Activated naive CD4-positive, alpha-beta T cell treated with anti-CD3 and anti-CD28 coated beads for 36 hours (primary cell): ENCODE measurements at regions not wholly inside any gene's neighbourhood (a gene's known extent, or its start where the extent isn't known, plus 50 kb on each side); places are given as distances from the start of the nearest gene placed in this dataset.

Source experiments
- CTCF ChIA-PET: fragments of 350-600 bp; sonication (Branson Sonifier 250); formaldehyde crosslinking; loops from one replicate; lab custom pipeline; 2021; ENCODE audit warnings: antibody characterized with exemption; lab: Charles Lee
- DNase-seq: peaks from one replicate; pipeline ENCODE4 v3.0.0-alpha.2; 2020
- H3K27ac Mint-ChIP-seq: one replicate; pipeline ENCODE4 v1.8.0; 2021; ENCODE audit warnings: mild to moderate bottlenecking, mixed read lengths
- H3K27me3 Mint-ChIP-seq: one replicate; pipeline ENCODE4 v1.8.0; 2021; ENCODE audit warnings: low read depth, mixed read lengths
- H3K36me3 Mint-ChIP-seq: one replicate; pipeline ENCODE4 v1.8.0; 2021; ENCODE audit warnings: low read depth, mixed read lengths
- H3K4me1 Mint-ChIP-seq: one replicate; pipeline ENCODE4 v1.8.0; 2021; ENCODE audit warnings: low read depth, mixed read lengths
- H3K4me3 Mint-ChIP-seq: one replicate; pipeline ENCODE4 v1.8.0; 2021; ENCODE audit warnings: mild to moderate bottlenecking, moderate library complexity, mixed read lengths
- H3K9me3 Mint-ChIP-seq: one replicate; pipeline ENCODE4 v1.8.0; 2021; ENCODE audit warnings: mixed read lengths
- intact Hi-C: fragments of 100-400 bp; cut with micrococcal nuclease; formaldehyde crosslinking; loops from one replicate; pipeline ENCODE4 v1.15.1; 2023

DNA sequence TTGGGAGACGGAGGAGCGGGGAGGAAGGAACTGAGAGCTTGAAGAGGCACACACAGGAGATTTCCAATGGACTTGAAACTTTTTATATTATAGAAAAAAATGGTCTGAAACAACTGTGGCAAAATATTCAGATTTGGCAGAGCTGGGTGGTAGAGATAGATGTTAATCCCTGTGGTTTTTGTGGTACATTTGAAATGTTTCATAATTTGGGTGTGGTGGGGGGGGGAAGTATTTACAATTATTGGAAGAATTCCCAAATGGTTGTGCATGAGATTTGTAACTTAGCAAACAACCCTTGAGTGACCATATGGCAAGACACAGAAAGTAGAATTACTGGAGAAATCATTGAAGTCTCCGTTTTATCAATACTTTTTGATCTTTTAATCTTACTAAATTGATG is 588.8 kb upstream of the PSMD7 start:
- Mint-ChIP-seq H3K4me3 (no peak overlapping the region), H3K9me3 (no peaks in the 10 kb centered on the region), H3K36me3 (no peaks in the 10 kb centered on the region), H3K27ac (no peak overlapping the region), H3K27me3 (peaks cover 3% of the 10 kb centered on the region), H3K4me1 (no peaks in the 10 kb centered on the region)
- DNase-seq, result no peak
- intact Hi-C loops, result no loop called here
- CTCF ChIA-PET, result interaction anchor here (0.8 kb wide), 1 partner anchor 199 kb away, joined by 3 read pairs; no protein-coding TSS in a partner anchor

DNA sequence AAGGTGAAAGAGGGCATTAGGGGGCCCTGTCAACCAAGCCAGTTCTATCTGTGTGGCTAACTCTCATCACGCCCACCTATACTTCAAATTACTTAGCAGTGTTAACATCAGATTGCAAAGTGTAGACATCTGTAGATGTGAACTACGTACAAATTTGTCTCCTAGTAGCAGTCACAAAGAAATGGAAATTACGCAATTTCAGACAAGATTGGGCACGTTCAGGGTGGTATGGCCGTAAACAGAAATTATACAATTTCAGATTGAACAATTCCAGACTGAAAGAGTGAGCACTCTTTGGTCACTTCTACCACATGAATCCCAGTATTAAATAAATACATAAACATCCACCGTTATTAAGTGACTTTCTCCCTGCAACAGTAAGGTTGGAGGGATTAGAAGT is 592.7 kb upstream of the PSMD7 start:
- no peaks in the 10 kb centered on the region for H3K4me1 Mint-ChIP-seq
- H3K27me3 Mint-ChIP-seq, result no peaks in the 10 kb centered on the region
- H3K36me3 Mint-ChIP-seq, result no peaks in the 10 kb centered on the region
- CTCF ChIA-PET, result no interaction called here
- H3K27ac Mint-ChIP-seq, result no peak overlapping the region
- no peaks in the 10 kb centered on the region for H3K9me3 Mint-ChIP-seq
- no peak overlapping the region for H3K4me3 Mint-ChIP-seq
- intact Hi-C loops, result no loop called here
- no peak for DNase-seq

GRCh38 chr16:73697336-73697735 is 599.3 kb upstream of the PSMD7 start:
- Mint-ChIP-seq H3K4me1 (no peaks in the 10 kb centered on the region), H3K4me3 (no peak overlapping the region), H3K36me3 (no peaks in the 10 kb centered on the region), H3K9me3 (peaks cover 1% of the 10 kb centered on the region), H3K27ac (no peak overlapping the region), H3K27me3 (no peaks in the 10 kb centered on the region)
- intact Hi-C loops, result no loop called here
- CTCF ChIA-PET, result no interaction called here
- DNase-seq, result no peak

GRCh38 chr16:73692861-73693260 is 603.8 kb upstream of the PSMD7 start:
- Mint-ChIP-seq H3K4me3 (no peak overlapping the region), H3K27me3 (no peaks in the 10 kb centered on the region), H3K27ac (no peak overlapping the region), H3K36me3 (no peaks in the 10 kb centered on the region), H3K4me1 (no peaks in the 10 kb centered on the region), H3K9me3 (peaks cover 3% of the 10 kb centered on the region)
- CTCF ChIA-PET, result no interaction called here
- DNase-seq, result no peak
- intact Hi-C loops, result no loop called here

DNA sequence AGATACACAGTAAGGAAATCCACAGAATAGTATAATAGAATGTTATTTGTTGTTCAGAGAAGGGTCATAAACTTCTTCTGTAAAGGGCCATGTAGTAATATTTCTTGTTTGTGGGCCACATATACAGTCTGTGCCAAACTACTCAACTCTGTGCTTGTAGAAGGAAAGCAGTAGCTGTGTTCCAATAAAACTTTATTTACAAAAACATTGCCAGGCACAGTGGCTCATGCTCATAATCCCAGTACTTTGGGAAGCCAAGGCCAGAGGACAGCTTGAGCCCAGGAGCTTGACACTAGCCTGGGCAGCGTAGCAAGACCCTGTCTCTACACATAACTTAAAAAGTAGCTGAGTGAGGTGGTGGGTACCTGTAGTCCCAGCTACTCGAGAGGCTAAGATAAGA is 612.8 kb upstream of the PSMD7 start:
- no peaks in the 10 kb centered on the region for H3K27me3 Mint-ChIP-seq
- no peak for DNase-seq
- H3K9me3 Mint-ChIP-seq, result peaks cover 1% of the 10 kb centered on the region
- no peaks in the 10 kb centered on the region for H3K4me1 Mint-ChIP-seq
- CTCF ChIA-PET, result no interaction called here
- H3K4me3 Mint-ChIP-seq, result no peak overlapping the region
- H3K36me3 Mint-ChIP-seq, result no peaks in the 10 kb centered on the region
- H3K27ac Mint-ChIP-seq, result no peak overlapping the region
- intact Hi-C loops, result no loop called here

DNA sequence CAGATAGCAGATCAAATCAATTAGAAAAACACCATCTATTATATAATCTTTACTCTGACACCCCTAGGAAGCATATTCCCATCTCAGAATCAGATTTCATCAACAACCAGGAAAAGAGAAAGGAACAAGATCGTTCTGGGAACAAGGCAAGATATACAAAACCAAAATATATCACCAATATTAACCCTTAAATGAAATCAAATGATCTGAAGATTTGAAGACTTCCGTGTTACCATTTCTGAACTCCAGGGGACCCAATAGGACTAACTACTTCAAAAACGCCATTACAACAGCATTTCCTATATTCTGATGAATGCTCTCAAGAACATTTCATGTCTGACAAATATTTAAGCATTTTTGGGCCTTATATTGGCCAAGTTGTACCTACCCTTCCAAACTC is 624.2 kb upstream of the ZFHX3 start:
- intact Hi-C loops, result no loop called here

DNA sequence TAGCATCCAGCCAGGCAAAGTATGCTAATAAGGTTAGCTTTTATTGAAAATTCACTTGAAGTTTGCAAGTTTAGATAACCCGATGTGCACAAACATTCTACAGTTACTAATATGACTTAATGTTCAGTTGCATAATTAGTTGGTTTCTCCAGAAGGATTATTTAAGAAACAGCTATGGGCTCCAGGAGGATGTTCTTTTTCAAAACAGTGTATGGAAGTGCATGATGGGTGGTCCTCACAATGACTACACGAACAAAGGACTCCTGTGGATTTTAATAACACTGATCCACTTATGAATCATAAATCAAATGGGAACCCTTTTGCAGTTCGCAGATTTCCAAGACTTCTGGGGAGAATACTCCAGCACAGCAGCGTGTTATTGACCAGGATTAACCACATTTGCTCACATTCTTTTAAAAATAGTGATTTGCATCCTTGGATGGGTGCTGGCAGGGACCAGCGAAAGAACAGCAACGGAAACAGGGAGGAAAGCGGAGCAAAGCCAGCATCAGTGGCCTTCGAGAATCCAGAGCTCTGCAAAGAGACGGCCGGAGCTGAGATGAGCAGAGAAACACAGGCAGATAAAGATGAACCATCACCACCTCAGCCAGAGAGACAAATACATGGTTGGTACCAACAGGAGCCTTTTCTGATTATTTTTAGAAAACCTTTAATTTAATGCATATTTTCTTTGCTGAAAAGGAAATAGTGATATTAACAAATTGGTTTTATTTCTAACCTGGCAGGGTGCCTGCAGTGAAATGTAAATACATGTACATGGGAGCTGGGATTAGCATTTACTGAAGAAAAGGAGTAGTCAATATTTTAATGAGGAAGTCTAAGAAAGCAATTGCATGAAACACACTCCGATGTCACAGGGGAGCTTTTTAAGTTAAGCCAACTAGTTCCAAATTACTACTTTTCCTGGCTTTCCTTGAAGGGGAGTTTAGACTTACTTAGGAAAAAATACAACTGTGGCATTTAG is 623.2 kb upstream of the ZFHX3 start:
- no peak for DNase-seq
- H3K9me3 Mint-ChIP-seq, result no peaks in the 10 kb centered on the region
- H3K27me3 Mint-ChIP-seq, result peaks cover 4% of the 10 kb centered on the region
- no peaks in the 10 kb centered on the region for H3K36me3 Mint-ChIP-seq
- no peaks in the 10 kb centered on the region for H3K4me1 Mint-ChIP-seq
- intact Hi-C loops, result no loop called here
- no peak overlapping the region for H3K4me3 Mint-ChIP-seq
- no peak overlapping the region for H3K27ac Mint-ChIP-seq
- CTCF ChIA-PET, result no interaction called here

More for the DNA sequence above, 624.2 kb upstream of the ZFHX3 start:
- DNase-seq, result no peak
- no peak overlapping the region for H3K4me3 Mint-ChIP-seq
- H3K9me3 Mint-ChIP-seq, result peaks cover 1% of the 10 kb centered on the region
- no peaks in the 10 kb centered on the region for H3K36me3 Mint-ChIP-seq
- H3K4me1 Mint-ChIP-seq, result no peaks in the 10 kb centered on the region
- H3K27ac Mint-ChIP-seq, result no peak overlapping the region
- peaks cover 4% of the 10 kb centered on the region for H3K27me3 Mint-ChIP-seq
- CTCF ChIA-PET, result no interaction called here

DNA sequence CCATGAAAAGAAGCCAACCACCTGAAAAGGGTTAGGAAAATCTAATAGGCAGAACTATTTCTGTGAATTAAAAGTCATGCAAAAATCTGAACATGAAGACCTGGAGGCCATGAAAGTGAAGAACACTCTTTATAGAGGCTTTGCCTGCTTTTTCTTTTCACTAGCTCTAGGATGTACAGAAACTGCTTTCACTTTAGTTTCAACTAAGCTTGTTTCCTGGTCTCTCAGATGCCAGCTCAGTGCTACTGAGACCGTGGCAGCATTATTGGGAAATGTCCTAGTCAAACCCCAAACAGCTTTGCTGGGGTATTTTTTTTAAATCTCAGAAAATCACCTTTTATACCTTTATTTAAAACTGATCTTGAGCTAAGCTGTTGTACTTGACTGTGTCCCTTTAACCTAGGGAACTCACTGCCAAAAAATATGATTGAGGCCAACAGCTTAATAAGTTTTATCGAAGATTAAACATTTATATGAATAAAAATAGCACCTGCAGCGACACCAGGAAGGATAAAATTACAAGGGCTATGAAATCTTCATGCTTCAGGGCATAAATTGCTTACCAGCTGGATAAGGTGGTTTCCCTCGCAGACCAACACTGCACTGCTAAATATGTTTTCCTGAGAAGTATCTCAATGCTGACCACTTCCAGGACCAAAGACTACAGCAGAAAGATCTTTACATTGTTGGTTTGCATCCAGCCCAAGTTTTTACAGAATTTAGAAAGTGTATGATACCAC is 621.8 kb upstream of the ZFHX3 start:
- intact Hi-C loops, result no loop called here

DNA sequence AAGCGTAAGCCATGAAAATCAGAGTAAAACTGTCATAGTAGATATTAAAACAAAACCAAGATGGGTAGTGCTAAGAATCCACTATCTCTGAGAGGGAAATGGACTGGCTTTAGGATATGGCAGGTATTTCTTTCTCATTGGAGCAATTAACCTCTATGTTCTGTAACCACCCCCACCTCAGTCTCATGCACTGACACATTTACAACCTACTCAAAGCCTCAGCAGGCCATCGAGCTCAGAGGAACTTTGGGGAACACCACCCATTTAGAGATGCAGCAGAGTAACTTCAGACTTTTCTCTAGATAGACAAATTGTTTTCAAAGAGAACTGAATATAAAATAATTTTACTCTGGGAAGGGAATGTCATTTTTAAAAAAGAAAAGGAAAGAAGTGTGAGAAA is 615.8 kb upstream of the ZFHX3 start:
- H3K4me1 Mint-ChIP-seq, result no peaks in the 10 kb centered on the region
- H3K9me3 Mint-ChIP-seq, result peaks cover 2% of the 10 kb centered on the region
- no peak overlapping the region for H3K4me3 Mint-ChIP-seq
- CTCF ChIA-PET, result no interaction called here
- DNase-seq, result no peak
- H3K36me3 Mint-ChIP-seq, result no peaks in the 10 kb centered on the region
- no peak overlapping the region for H3K27ac Mint-ChIP-seq
- intact Hi-C loops, result no loop called here
- H3K27me3 Mint-ChIP-seq, result peaks cover 3% of the 10 kb centered on the region

More for the DNA sequence above, 621.8 kb upstream of the ZFHX3 start:
- no peak overlapping the region for H3K27ac Mint-ChIP-seq
- DNase-seq, result no peak
- CTCF ChIA-PET, result interaction anchor here (0.8 kb wide), 1 partner anchor 12 kb away, joined by 3 read pairs; no protein-coding TSS in a partner anchor
- no peak overlapping the region for H3K4me3 Mint-ChIP-seq
- H3K36me3 Mint-ChIP-seq, result no peaks in the 10 kb centered on the region
- H3K9me3 Mint-ChIP-seq, result no peaks in the 10 kb centered on the region
- H3K4me1 Mint-ChIP-seq, result no peaks in the 10 kb centered on the region
- H3K27me3 Mint-ChIP-seq, result peaks cover 4% of the 10 kb centered on the region

DNA sequence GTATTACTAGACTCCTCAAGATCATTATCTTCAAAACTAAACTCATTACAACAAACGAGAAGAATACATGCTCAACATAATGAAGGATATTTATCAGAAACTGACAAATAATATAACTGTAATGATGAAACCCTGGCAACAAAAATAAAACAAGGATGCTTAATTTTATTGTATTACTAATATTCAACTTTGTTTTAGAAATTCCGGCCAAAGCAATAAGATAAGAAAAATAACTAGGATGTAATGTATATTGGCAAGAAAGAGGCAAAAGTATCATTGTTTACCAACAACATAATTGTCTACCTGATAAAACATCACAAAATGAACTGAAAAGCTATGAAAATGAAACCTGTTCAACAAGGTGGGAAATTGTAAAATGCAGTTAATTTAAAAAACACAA is 588.3 kb upstream of the ZFHX3 start:
- no peak for DNase-seq
- Mint-ChIP-seq H3K4me3 (no peak overlapping the region), H3K9me3 (peaks cover 11% of the 10 kb centered on the region), H3K27ac (no peak overlapping the region), H3K4me1 (no peaks in the 10 kb centered on the region), H3K36me3 (peaks cover 3% of the 10 kb centered on the region), H3K27me3 (no peaks in the 10 kb centered on the region)
- CTCF ChIA-PET, result no interaction called here
- intact Hi-C loops, result no loop called here

- Mint-ChIP-seq H3K27ac (no peak overlapping the region), H3K27me3 (no peaks in the 10 kb centered on the region), H3K36me3 (no peaks in the 10 kb centered on the region), H3K4me3 (no peak overlapping the region), H3K4me1 (no peaks in the 10 kb centered on the region), H3K9me3 (no peaks in the 10 kb centered on the region)
- no peak for DNase-seq
- CTCF ChIA-PET, result no interaction called here
- intact Hi-C loops, result no loop called here
Measured at GRCh38 chr16:73629011-73629410, 581.1 kb upstream of the ZFHX3 start.

DNA sequence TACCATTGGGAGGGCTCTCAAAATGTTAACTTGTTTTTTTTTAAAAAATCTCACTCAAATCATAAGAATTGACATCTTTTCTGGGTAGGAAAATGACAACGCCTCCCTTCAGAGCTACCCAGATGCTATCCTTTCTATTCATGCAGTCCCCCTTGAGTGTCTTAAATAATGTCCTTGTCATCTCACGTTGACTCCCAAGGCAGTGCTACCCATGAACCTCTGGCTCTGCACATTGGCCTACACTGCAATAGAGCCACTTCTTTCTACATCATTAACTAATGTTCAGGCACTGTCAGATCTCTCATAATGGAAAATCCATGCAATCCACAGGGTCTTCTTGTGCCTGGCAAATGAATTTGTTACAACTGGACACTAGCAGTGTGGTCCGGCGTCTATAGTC is 569.8 kb upstream of the ZFHX3 start:
- Mint-ChIP-seq H3K27ac (no peak overlapping the region), H3K9me3 (no peaks in the 10 kb centered on the region), H3K36me3 (no peaks in the 10 kb centered on the region), H3K27me3 (peaks cover 4% of the 10 kb centered on the region), H3K4me3 (no peak overlapping the region), H3K4me1 (no peaks in the 10 kb centered on the region)
- DNase-seq, result no peak
- CTCF ChIA-PET, result no interaction called here
- intact Hi-C loops, result no loop called here
